ENCODE measurements at regions not wholly inside any gene's neighbourhood (a gene's known extent, or its start where the extent isn't known, plus 50 kb on each side); places are given as distances from the start of the nearest gene placed in this dataset.

DNA sequence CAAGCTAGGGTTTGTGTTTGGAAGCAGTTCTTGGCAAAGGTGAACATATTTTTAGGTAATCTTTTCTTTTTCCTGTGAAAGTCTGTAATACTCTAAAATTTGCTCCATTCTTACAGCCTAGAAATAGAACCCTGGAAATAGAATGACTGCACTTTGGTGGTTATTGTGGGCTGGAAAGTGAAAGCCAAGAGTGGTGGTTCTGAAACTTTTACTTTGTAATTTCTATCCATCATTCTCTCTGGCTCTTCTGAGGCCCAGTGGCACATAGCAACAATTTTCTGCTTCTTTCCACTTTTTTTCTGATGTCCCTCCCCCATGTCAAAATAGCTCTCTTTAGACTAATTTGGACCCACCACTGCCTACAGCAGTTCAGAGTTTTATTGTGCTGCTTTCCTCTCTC is 300.4 kb upstream of the RPS6KA3 start:
- no peak overlapping the region for H3K27ac ChIP-seq
- no peak overlapping the region for H3K4me3 ChIP-seq
- H3K4me1 ChIP-seq (replicated peaks in 1 of 2): no peaks in the 10 kb centered on the region
- in situ Hi-C loops (cut with MboI; ENCODE audit: low pct_unique_long_range_greater_than_20kb in 2 of 9, low sequenced_read_pairs in 9 of 9, unreplicated experiment in 9 of 9): no loop called here
- no peak for ATAC-seq (replicated peaks in 6 of 8)

DNA sequence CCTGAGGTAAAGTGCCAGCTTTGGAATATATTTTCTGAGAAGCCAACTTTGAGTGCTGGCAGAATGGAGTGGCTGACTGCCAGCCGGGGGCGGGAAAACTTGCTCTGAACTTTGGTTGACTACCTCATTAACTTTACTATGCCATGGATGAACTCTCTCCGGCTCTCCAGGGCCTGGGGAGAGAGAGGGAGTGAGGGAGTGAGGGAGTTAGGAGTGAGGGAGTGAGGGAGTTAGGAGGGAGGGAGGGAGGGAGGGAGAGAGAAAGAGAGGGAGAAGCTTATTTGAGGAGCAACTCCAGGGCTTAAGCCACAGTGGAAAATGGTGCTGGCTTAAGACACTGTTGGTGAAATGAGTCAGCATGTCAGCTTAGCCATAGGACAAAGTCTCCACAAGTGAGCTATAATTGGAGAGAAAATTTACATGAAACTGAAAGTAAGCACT is 280.9 kb upstream of the RPS6KA3 start:
- Histone ChIP-seq H3K4me1 (replicated peaks in 1 of 2) (no peaks in the 10 kb centered on the region), H3K4me3 (no peak overlapping the region), H3K27ac (no peak overlapping the region)
- peak in 4 of 8 experiments; percentile 20 to 81 (median 55) for ATAC-seq (replicated peaks in 6 of 8)
- in situ Hi-C loops (cut with MboI; ENCODE audit: low pct_unique_long_range_greater_than_20kb in 2 of 9, low sequenced_read_pairs in 9 of 9, unreplicated experiment in 9 of 9): loop anchor here in 2 of 9 experiments (25.0 kb wide), 2 partner anchors 415 to 1190 kb away; no protein-coding TSS in a partner anchor
- no CpG with 5 or more reads among the region's 3 CpGs for WGBS, 10 experiments

DNA sequence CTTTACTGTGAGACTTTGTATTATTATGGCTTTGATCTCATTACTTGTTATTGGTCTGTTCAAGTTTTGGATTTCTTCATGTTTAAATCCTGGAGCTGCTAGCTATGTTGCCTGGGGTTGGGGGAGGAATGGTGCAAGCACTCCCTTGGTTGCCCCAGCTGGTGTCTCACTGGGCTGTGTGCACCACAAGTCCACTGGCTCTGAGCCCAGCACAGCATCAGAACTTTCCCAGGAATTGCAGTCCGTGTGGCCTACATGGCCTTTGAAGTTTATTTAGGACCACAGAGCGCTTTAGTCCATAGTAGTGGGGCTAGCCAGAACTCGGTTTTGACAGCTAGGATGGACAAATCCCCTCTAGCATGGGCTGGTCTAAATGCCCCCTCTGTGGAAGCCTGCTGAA is 278.8 kb upstream of the RPS6KA3 start:
- ATAC-seq (replicated peaks in 6 of 8): no peak
- in situ Hi-C loops (cut with MboI; ENCODE audit: low pct_unique_long_range_greater_than_20kb in 2 of 9, low sequenced_read_pairs in 9 of 9, unreplicated experiment in 9 of 9): loop anchor here in 2 of 9 experiments (25.0 kb wide), 2 partner anchors 417 to 1192 kb away; no protein-coding TSS in a partner anchor
- Histone ChIP-seq H3K4me3 (no peak overlapping the region), H3K4me1 (replicated peaks in 1 of 2) (no peaks in the 10 kb centered on the region), H3K27ac (no peak overlapping the region)
- 40 to 50% methylated on average over 1 to 2 of the region's 3 CpGs; no CpG with 5 or more reads in 8 of the 10 experiments for WGBS, 10 experiments

DNA sequence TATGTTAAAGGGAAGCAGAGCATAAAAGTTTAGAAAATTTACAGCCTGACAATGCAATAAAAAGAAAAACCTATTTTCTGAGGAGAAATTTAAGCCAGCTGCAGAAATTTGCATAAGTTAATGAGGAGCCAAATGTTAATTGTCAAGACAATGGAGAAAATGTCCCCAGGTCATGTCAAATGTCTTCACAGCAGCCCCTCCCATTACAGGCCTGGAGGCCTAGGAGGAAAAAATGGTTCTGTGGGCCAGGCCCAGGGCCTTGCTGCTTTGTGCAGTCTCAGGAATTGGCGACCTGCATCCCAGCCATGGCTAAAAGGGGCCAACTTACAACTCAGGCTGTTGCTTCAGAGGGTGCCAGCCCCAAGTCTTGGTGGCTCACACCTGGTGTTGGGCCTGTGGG is 275.4 kb upstream of the RPS6KA3 start:
- ATAC-seq (replicated peaks in 6 of 8): no peak
- in situ Hi-C loops (cut with MboI; ENCODE audit: low pct_unique_long_range_greater_than_20kb in 2 of 9, low sequenced_read_pairs in 9 of 9, unreplicated experiment in 9 of 9): loop anchor here in 2 of 9 experiments (25.0 kb wide), 2 partner anchors 420 to 1195 kb away; no protein-coding TSS in a partner anchor
- WGBS, 10 experiments: 14% methylated on average over 1 of the region's 1 CpG; no CpG with 5 or more reads in 9 of the 10 experiments

DNA sequence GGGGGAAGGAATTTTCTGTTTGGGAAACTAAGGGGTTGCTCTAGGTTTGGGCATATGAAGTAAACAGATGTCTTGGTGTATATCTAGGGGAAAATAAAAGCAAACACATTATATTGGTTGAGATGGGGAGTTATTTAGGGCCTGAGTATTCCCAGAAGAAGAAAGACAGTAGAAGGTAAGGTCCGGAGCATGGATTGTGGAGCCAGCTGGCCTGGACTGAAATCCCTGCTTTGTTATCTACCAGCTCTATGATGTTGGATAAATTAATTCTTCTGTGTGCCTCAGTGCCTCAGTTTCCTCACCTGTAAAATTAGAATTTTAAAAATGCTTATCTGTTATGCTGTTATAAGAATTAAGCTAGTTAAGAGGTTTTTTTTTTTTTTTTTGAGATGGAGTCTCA is 272.3 kb upstream of the RPS6KA3 start:
- Histone ChIP-seq H3K4me3 (no peak overlapping the region), H3K4me1 (replicated peaks in 1 of 2) (no peaks in the 10 kb centered on the region), H3K27ac (no peak overlapping the region)
- in situ Hi-C loops (cut with MboI; ENCODE audit: low pct_unique_long_range_greater_than_20kb in 2 of 9, low sequenced_read_pairs in 9 of 9, unreplicated experiment in 9 of 9): loop anchor here in 2 of 9 experiments (25.0 kb wide), 2 partner anchors 423 to 1198 kb away; no protein-coding TSS in a partner anchor
- 80 to 100% (median 100%) methylated on average over 1 of the region's 1 CpG; no CpG with 5 or more reads in 5 of the 10 experiments for WGBS, 10 experiments
- no peak for ATAC-seq (replicated peaks in 6 of 8)

More for the DNA sequence above, 275.4 kb upstream of the RPS6KA3 start:
- Histone ChIP-seq H3K4me1 (replicated peaks in 1 of 2) (no peaks in the 10 kb centered on the region), H3K4me3 (no peak overlapping the region), H3K27ac (no peak overlapping the region)

DNA sequence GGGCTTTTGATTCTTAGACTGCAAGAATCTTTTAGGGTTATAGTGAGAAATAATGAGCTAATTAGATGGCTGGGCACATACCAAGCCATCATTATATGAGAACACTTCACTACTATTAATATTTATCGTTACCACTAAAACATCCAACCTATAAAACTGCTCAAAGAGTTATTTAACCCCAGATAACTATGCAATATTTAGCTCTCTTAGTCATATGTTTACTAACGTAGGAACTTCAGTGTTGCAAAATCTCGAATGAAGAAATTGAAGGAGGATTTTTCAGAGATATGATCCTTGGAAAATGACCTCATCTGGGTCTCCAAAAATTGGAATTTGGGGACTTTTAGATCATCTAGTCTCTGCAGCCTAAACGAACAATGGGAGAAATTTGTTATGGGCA is 265.0 kb upstream of the RPS6KA3 start:
- H3K4me3 ChIP-seq: no peak overlapping the region
- 35 to 100% (median 53%) methylated on average over 1 to 4 of the region's 4 CpGs; no CpG with 5 or more reads in 5 of the 10 experiments for WGBS, 10 experiments
- ATAC-seq (replicated peaks in 6 of 8): no peak
- H3K4me1 ChIP-seq (replicated peaks in 1 of 2): peaks cover 12 to 26% of the 10 kb centered on the region in 2 donors
- no peak overlapping the region for H3K27ac ChIP-seq
- in situ Hi-C loops (cut with MboI; ENCODE audit: low pct_unique_long_range_greater_than_20kb in 2 of 9, low sequenced_read_pairs in 9 of 9, unreplicated experiment in 9 of 9): loop anchor here in 2 of 9 experiments (25.0 kb wide), 2 partner anchors 431 to 1206 kb away; no protein-coding TSS in a partner anchor

DNA sequence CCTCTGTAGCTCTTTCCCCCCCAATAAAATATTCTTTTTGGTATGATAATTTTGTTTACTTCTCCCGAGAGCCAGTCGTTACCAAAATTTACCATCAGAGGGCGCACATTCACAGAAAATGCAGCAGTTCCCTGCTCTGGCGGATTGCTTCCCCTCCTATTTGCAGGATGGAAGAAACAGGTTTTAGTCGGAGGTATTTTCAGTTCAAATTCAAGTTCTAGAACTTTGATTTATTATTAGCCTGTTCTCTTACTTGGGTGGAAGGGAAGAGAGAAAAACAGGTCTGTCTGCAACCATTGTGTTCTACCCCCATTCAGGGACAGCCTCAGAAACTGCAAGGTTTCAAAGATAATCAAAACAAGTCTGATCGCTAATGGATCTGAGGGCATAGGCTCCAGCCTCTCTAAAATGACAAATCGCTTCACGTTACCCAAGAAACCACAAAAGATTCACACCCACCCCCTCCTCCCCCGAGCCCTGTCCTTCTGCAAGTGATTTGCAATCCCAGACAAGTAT is 263.8 kb upstream of the RPS6KA3 start:
- ATAC-seq (replicated peaks in 6 of 8): peak; percentile 66 to 83 (median 74)
- peak overlapping the region; percentile 14 to 32 (median 20) for H3K4me3 ChIP-seq
- in situ Hi-C loops (cut with MboI; ENCODE audit: low pct_unique_long_range_greater_than_20kb in 2 of 9, low sequenced_read_pairs in 9 of 9, unreplicated experiment in 9 of 9): loop anchor here in 2 of 9 experiments (25.0 kb wide), 2 partner anchors 432 to 1207 kb away; no protein-coding TSS in a partner anchor
- peak overlapping the region in 1 of 2 donors; percentile 43 for H3K27ac ChIP-seq
- 0 to 12% (median 0%) methylated on average over 1 to 8 of the region's 9 CpGs; no CpG with 5 or more reads in 5 of the 10 experiments for WGBS, 10 experiments
- H3K4me1 ChIP-seq (replicated peaks in 1 of 2): peaks cover 12 to 26% of the 10 kb centered on the region in 2 donors

DNA sequence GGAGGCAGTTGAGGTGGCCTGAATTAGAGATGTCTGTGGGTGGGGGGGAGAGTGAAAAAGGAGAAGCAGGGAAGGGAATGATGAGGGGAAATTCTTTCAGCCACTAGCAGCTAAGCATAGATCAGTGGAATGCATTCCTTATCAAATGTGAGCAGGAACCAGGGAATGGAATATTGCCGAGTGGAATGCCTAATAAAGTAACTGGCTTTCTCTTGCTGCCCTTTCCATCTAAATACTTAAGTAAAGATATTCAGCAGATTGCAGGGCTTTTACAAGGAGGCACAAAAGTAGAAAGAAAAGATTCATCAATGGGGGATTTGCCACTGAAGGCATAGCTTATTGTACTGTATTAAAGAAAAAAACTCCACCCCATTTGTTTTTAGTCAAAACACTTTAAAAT is 263.0 kb upstream of the RPS6KA3 start:
- 0 to 17% methylated on average over 1 of the region's 1 CpG; no CpG with 5 or more reads in 8 of the 10 experiments for whole genome bisulfite sequencing, 10 experiments
- no peak overlapping the region for H3K27ac ChIP-seq
- ATAC-seq (replicated peaks in 6 of 8): peak in 1 of 8 experiments; percentile 16
- in situ Hi-C loops (cut with MboI; ENCODE audit: low pct_unique_long_range_greater_than_20kb in 2 of 9, low sequenced_read_pairs in 9 of 9, unreplicated experiment in 9 of 9): loop anchor here in 2 of 9 experiments (25.0 kb wide), 2 partner anchors 433 to 1208 kb away; no protein-coding TSS in a partner anchor
- no peak overlapping the region for H3K4me3 ChIP-seq
- peaks cover 12 to 26% of the 10 kb centered on the region in 2 donors for H3K4me1 ChIP-seq (replicated peaks in 1 of 2)

DNA sequence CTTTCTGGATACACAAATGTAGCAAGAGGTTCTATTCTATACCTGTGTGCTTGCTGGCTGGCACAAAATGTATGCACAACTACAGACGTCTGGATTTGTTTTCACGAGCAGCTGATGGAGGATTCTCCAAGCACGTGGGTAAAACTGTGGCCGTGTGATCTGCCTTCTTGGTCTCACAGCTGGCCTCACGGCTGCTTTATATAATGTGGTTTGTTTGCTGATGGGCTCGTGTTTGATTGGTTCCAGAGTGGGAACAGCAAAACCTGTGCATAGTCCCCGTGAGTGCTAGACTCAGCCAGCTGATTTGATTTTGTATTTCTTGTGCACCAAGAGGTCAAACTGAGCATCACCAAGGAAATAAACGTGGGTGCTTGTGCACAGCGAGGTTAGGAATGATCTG is 262.6 kb upstream of the RPS6KA3 start:
- H3K4me1 ChIP-seq (replicated peaks in 1 of 2): peaks cover 12 to 26% of the 10 kb centered on the region in 2 donors
- peak in 4 of 8 experiments; percentile 32 to 35 (median 34) for ATAC-seq (replicated peaks in 6 of 8)
- in situ Hi-C loops (cut with MboI; ENCODE audit: low pct_unique_long_range_greater_than_20kb in 2 of 9, low sequenced_read_pairs in 9 of 9, unreplicated experiment in 9 of 9): loop anchor here in 2 of 9 experiments (25.0 kb wide), 2 partner anchors 433 to 1208 kb away; no protein-coding TSS in a partner anchor
- no peak overlapping the region for H3K4me3 ChIP-seq
- H3K27ac ChIP-seq: no peak overlapping the region
- 19% methylated on average over 6 of the region's 9 CpGs; no CpG with 5 or more reads in 9 of the 10 experiments for WGBS, 10 experiments

DNA sequence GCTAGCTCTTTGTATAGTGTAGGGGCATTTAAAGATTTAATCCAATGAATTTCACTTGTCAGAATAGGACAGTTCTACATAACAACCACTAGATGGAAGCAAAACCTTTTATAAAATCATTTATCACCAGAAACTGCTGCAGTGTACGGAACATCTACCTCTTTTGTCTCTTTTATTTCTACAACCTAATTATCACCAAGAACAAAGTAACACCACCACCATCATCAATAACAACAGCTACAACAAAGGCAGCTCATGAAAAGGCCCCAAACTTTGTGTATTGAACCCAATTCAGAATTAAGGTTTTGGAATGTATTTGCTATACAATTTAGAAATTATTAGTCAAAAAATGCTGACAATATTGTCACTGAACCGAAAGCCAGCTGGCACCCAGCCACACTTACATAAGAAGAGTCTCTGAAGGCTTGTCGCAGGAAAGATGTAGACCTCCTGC is 260.9 kb upstream of the RPS6KA3 start:
- Histone ChIP-seq H3K4me1 (replicated peaks in 1 of 2) (peaks cover 12 to 26% of the 10 kb centered on the region in 2 donors), H3K27ac (no peak overlapping the region), H3K4me3 (peak overlapping the region in 1 of 5 donors; percentile 14)
- WGBS, 10 experiments: 0 to 8% (median 4%) methylated on average over 1 to 3 of the region's 3 CpGs; no CpG with 5 or more reads in 6 of the 10 experiments
- ATAC-seq (replicated peaks in 6 of 8): peak; percentile 32 to 63 (median 48)
- in situ Hi-C loops (cut with MboI; ENCODE audit: low pct_unique_long_range_greater_than_20kb in 2 of 9, low sequenced_read_pairs in 9 of 9, unreplicated experiment in 9 of 9): loop anchor here in 2 of 9 experiments (25.0 kb wide), 2 partner anchors 435 to 1210 kb away; no protein-coding TSS in a partner anchor

DNA sequence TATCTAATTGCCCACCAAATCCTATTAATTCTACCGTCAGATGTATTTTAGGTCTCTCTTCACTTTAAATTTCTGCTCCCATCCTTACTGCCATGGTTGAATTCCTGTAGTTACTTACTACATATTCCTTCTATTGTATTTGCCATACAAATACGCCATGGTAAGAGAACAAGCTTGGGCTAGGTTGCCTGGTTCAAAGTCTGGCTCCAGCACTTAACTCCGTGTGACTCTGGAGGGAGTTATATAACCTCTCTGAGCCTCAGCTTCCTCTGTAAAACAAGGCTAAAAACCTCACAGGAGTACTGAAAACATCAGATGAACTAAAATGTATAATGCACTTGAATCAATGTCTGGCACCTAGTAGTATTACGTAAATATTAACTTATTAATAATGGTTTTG is 260.3 kb upstream of the RPS6KA3 start:
- Histone ChIP-seq H3K4me1 (replicated peaks in 1 of 2) (peaks cover 12 to 26% of the 10 kb centered on the region in 2 donors), H3K4me3 (no peak overlapping the region), H3K27ac (no peak overlapping the region)
- in situ Hi-C loops (cut with MboI; ENCODE audit: low pct_unique_long_range_greater_than_20kb in 2 of 9, low sequenced_read_pairs in 9 of 9, unreplicated experiment in 9 of 9): loop anchor here in 2 of 9 experiments (25.0 kb wide), 2 partner anchors 435 to 1210 kb away; no protein-coding TSS in a partner anchor
- no peak for ATAC-seq (replicated peaks in 6 of 8)
- WGBS, 10 experiments: 20 to 100% (median 80%) methylated on average over 1 to 4 of the region's 4 CpGs; no CpG with 5 or more reads in 3 of the 10 experiments

DNA sequence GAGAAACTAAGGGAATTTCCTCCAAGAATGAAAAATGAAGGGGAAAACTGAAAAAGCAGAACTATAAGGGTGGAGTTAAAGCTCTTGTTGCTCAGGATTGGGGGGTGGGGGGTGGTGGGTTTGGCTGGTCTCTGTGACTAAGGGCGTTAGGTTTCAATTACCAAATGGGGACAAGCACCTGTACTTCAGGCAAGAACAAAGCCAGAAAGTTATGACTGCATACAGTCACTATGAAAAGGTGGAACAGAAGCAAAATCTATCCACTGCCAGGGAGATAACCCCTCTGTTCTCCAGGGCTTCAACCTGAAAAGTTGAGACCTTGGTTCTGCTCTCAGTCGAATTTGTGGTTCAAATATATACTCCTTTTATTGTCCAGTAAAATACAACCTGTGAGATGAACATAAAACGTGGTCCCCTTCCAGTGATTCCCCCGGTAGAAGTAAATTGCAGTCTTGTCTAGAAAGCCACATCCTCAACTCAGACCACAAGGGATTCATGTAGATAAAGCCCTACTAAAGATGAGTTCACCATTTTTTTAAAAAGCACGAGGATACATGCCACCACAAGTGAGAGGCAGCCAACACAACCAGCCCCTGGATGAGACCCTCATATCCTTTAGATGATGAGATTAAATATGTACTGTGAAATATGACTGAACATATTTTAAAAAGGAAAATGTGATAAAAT is 257.1 kb upstream of the RPS6KA3 start:
- no peak for ATAC-seq (replicated peaks in 6 of 8)
- Histone ChIP-seq H3K27ac (no peak overlapping the region), H3K4me3 (no peak overlapping the region), H3K4me1 (replicated peaks in 1 of 2) (peaks cover 4 to 9% of the 10 kb centered on the region in 2 donors)
- in situ Hi-C loops (cut with MboI; ENCODE audit: low pct_unique_long_range_greater_than_20kb in 2 of 9, low sequenced_read_pairs in 9 of 9, unreplicated experiment in 9 of 9): no loop called here
- 41 to 100% (median 80%) methylated on average over 1 to 5 of the region's 5 CpGs; no CpG with 5 or more reads in 5 of the 10 experiments for WGBS, 10 experiments

DNA sequence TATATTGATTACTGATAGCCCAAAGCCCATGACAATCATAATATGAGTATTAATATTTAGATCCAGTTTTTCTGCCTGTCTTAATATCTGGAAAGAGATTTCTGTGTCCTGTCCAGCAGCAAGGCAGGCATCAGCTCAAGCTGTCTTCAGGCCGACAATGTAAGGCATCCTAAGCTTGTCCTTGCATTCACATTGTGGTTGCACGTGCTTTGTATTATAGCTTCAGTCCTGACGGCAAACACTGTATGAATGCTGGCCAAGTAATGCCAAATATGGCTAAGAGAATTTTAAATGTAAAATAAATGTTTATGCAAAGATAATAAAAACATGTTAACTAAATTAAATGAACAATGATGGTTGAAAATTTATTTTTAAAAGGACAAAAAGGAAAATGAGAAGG is 255.7 kb upstream of the RPS6KA3 start:
- in situ Hi-C loops (cut with MboI; ENCODE audit: low pct_unique_long_range_greater_than_20kb in 2 of 9, low sequenced_read_pairs in 9 of 9, unreplicated experiment in 9 of 9): no loop called here
- ATAC-seq (replicated peaks in 6 of 8): peak in 1 of 8 experiments; percentile 69
- H3K4me1 ChIP-seq (replicated peaks in 1 of 2): peaks cover 0 to 2% of the 10 kb centered on the region in 2 donors
- H3K4me3 ChIP-seq: no peak overlapping the region
- no peak overlapping the region for H3K27ac ChIP-seq
- WGBS, 10 experiments: 0 to 100% (median 58%) methylated on average over 1 to 3 of the region's 3 CpGs; no CpG with 5 or more reads in 3 of the 10 experiments

All from motor neuron (in vitro differentiated cells).